Suprapubic skin (tissue), 4 donors: ENCODE measurements at regions not wholly inside any gene's neighbourhood (a gene's known extent, or its start where the extent isn't known, plus 50 kb on each side); places are given as distances from the start of the nearest gene placed in this dataset.

Experiments used
- EP300 ChIP-seq: sonication (generic); formaldehyde crosslinking; IDR thresholded peaks from one replicate; pipeline ENCODE4 v1.6.1; 2017; ENCODE audit warnings: antibody characterized with exemption
- POLR2AphosphoS5 ChIP-seq, 3 donors: sonication (generic); formaldehyde crosslinking; IDR thresholded peaks; one replicate each; pipeline ENCODE4 v1.6.1; 2017; ENCODE audit warnings: antibody characterized with exemption in 3 of 3
- TF ChIP-seq, protein P1 (sequence below), 2 donors: fragments of 200-600 bp in 1 of 2; fragments of 450-650 bp in 1 of 2; sonication (generic) in 1 of 2; IDR thresholded peaks; one replicate each; pipeline ENCODE4 v1.5.1; 2016 to 2019; ENCODE audit warnings: antibody characterized with exemption in 2 of 2, mild to moderate bottlenecking in 1 of 2, moderate library complexity in 1 of 2

DNA sequence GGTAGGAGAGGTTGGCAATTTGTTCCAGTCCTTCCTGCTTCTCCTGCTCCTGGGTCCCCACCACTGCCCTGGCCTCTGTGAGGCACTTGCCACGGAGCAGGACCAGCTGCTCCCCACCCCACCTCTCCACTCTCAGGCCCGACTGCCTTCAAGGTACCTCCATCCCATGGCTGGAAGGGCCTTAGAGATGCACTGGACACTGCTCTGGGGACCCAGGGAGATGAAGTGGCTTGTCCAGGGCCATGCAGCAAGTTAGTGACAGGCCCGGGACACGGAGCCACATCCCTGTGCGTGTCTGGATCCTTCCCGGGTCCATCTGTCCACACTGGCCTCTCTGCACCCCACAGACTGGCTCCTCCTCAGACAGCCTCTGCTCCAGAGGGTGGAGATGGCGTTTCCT lies 105.3 kb downstream of the CPZ start:
- no peak for TF ChIP-seq POLR2AphosphoS5 (IDR thresholded peaks at IDR 0.05)
- no peak for TF ChIP-seq EP300
- TF ChIP-seq, protein P1, sequence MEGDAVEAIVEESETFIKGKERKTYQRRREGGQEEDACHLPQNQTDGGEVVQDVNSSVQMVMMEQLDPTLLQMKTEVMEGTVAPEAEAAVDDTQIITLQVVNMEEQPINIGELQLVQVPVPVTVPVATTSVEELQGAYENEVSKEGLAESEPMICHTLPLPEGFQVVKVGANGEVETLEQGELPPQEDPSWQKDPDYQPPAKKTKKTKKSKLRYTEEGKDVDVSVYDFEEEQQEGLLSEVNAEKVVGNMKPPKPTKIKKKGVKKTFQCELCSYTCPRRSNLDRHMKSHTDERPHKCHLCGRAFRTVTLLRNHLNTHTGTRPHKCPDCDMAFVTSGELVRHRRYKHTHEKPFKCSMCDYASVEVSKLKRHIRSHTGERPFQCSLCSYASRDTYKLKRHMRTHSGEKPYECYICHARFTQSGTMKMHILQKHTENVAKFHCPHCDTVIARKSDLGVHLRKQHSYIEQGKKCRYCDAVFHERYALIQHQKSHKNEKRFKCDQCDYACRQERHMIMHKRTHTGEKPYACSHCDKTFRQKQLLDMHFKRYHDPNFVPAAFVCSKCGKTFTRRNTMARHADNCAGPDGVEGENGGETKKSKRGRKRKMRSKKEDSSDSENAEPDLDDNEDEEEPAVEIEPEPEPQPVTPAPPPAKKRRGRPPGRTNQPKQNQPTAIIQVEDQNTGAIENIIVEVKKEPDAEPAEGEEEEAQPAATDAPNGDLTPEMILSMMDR (IDR thresholded peaks at IDR 0.05) = no peak
